H9 (cell line): ENCODE measurements at regions not wholly inside any gene's neighbourhood (a gene's known extent, or its start where the extent isn't known, plus 50 kb on each side); places are given as distances from the start of the nearest gene placed in this dataset.

Experiments used
- DNase-seq: peaks from one replicate; pipeline ENCODE4 v3.0.0-alpha.2; 2017
- H2AFZ ChIP-seq: one replicate; pipeline ENCODE4 v1.6.1; 2013; ENCODE audit warnings: mild to moderate bottlenecking, low read length, control low read depth, moderate library complexity
- H2AK5ac ChIP-seq: 2 replicates; pipeline ENCODE4 v1.6.1; 2013; ENCODE audit warnings: low read length, control low read depth, mixed read lengths; ENCODE audit not compliant: insufficient read length
- H2BK120ac ChIP-seq: one replicate; pipeline ENCODE4 v1.6.1; 2013; ENCODE audit warnings: low read depth, mild to moderate bottlenecking, low read length, control low read depth, inconsistent platforms; ENCODE audit not compliant: poor library complexity, severe bottlenecking
- H2BK12ac ChIP-seq: 2 replicates; pipeline ENCODE4 v1.6.1; 2013; ENCODE audit warnings: low read length, control low read depth, mixed read lengths, low read depth; ENCODE audit not compliant: insufficient read length
- H2BK15ac ChIP-seq: 2 replicates; pipeline ENCODE4 v1.6.1; 2013; ENCODE audit warnings: low read depth, low read length, control low read depth
- H2BK20ac ChIP-seq: one replicate; pipeline ENCODE4 v1.6.1; 2013; ENCODE audit warnings: low read depth, mild to moderate bottlenecking, low read length, control low read depth, inconsistent platforms; ENCODE audit not compliant: poor library complexity, severe bottlenecking
- H2BK5ac ChIP-seq: 2 replicates; pipeline ENCODE4 v1.6.1; 2013; ENCODE audit warnings: low read length, control low read depth, mixed read lengths; ENCODE audit not compliant: insufficient read length
- H3K14ac ChIP-seq: 2 replicates; pipeline ENCODE4 v1.6.1; 2013; ENCODE audit warnings: low read length, control low read depth; ENCODE audit not compliant: insufficient read depth
- H3K18ac ChIP-seq: 2 replicates; pipeline ENCODE4 v1.6.1; 2013; ENCODE audit warnings: low read depth, mild to moderate bottlenecking, mixed read lengths, low read length, control low read depth; ENCODE audit not compliant: insufficient read length
- H3K23ac ChIP-seq: 2 replicates; pipeline ENCODE4 v1.6.1; 2013; ENCODE audit warnings: low read length, control low read depth, mixed read lengths, low read depth; ENCODE audit not compliant: insufficient read length
- H3K23me2 ChIP-seq: 2 replicates; pipeline ENCODE4 v1.6.1; 2013; ENCODE audit warnings: low read depth, mild to moderate bottlenecking, mixed read lengths, low read length, control low read depth; ENCODE audit not compliant: insufficient read length, poor library complexity, severe bottlenecking
- H3K27ac ChIP-seq: 2 replicates; pipeline ENCODE4 v1.5.1; 2013; ENCODE audit warnings: low read length, control low read depth, mixed read lengths, low read depth; ENCODE audit not compliant: insufficient read length
- H3K27me3 ChIP-seq: 2 replicates; pipeline ENCODE4 v1.6.1; 2013; ENCODE audit warnings: low read length, control low read depth, inconsistent platforms; ENCODE audit not compliant: insufficient read depth
- H3K4ac ChIP-seq: 2 replicates; pipeline ENCODE4 v1.6.1; 2013; ENCODE audit warnings: low read depth, mild to moderate bottlenecking, control low read depth, inconsistent platforms, low read length, moderate library complexity
- H3K4me1 ChIP-seq: 2 replicates; pipeline ENCODE4 v1.6.1; 2013; ENCODE audit warnings: low read length, control low read depth, inconsistent platforms; ENCODE audit not compliant: insufficient read depth
- H3K4me2 ChIP-seq: 2 replicates; pipeline ENCODE4 v1.6.1; 2013; ENCODE audit warnings: low read length, control low read depth, mixed read lengths; ENCODE audit not compliant: insufficient read length, insufficient read depth
- H3K56ac ChIP-seq: 2 replicates; pipeline ENCODE4 v1.6.1; 2013; ENCODE audit warnings: low read depth, mild to moderate bottlenecking, mixed read lengths, low read length, control low read depth; ENCODE audit not compliant: insufficient read length
- H3K79me1 ChIP-seq: 2 replicates; pipeline ENCODE4 v1.6.1; 2013; ENCODE audit warnings: low read depth, mild to moderate bottlenecking, moderate library complexity, low read length, control low read depth, inconsistent platforms; ENCODE audit not compliant: insufficient read depth, poor library complexity, severe bottlenecking
- H3K79me2 ChIP-seq: 2 replicates; pipeline ENCODE4 v1.6.1; 2013; ENCODE audit warnings: low read length, control low read depth, inconsistent platforms; ENCODE audit not compliant: insufficient read depth
- H3K9ac ChIP-seq: 2 replicates; pipeline ENCODE4 v1.6.1; 2013; ENCODE audit warnings: low read length, control low read depth, mixed read lengths; ENCODE audit not compliant: insufficient read length; ENCODE audit errors: extremely low read depth
- H3K9me3 ChIP-seq: one replicate; pipeline ENCODE4 v1.6.1; 2013; ENCODE audit warnings: low read depth, low read length, inconsistent platforms; ENCODE audit not compliant: control insufficient read depth
- H3T11ph ChIP-seq: one replicate; pipeline ENCODE4 v1.6.1; 2013; ENCODE audit warnings: mild to moderate bottlenecking, low read length, control low read depth, inconsistent platforms
- H4K20me1 ChIP-seq: one replicate; pipeline ENCODE4 v1.6.1; 2013; ENCODE audit not compliant: control insufficient read depth, insufficient read length, insufficient read depth
- H4K5ac ChIP-seq: 2 replicates; pipeline ENCODE4 v1.6.1; 2013; ENCODE audit warnings: low read depth, mild to moderate bottlenecking, mixed read lengths, low read length, control low read depth; ENCODE audit not compliant: insufficient read length
- H4K8ac ChIP-seq: replicated peaks from 2 replicates; pipeline ENCODE4 v1.6.1; 2013; ENCODE audit warnings: low read length, control low read depth, mixed read lengths, low read depth; ENCODE audit not compliant: insufficient read length
- H4K91ac ChIP-seq: 2 replicates; pipeline ENCODE4 v1.6.1; 2013; ENCODE audit warnings: low read depth, mild to moderate bottlenecking, moderate library complexity, mixed read lengths, low read length, control low read depth; ENCODE audit not compliant: insufficient read length
- H3K27ac Mint-ChIP-seq, 3 experiments: 2 replicates in 2 of 3; 3 replicates in 1 of 3; pipeline ENCODE4 v1.8.0; 2020 to 2021; ENCODE audit warnings: mixed read lengths in 3 of 3, mild to moderate bottlenecking in 1 of 3, moderate library complexity in 1 of 3
- H3K27me3 Mint-ChIP-seq: 2 replicates; pipeline ENCODE4 v1.8.0; 2021; ENCODE audit warnings: low read depth, mild to moderate bottlenecking, moderate library complexity, mixed read lengths
- H3K36me3 Mint-ChIP-seq, 3 experiments: 2 replicates in 2 of 3; 3 replicates in 1 of 3; pipeline ENCODE4 v1.8.0; 2020 to 2021; ENCODE audit warnings: low read depth in 3 of 3, mixed read lengths in 3 of 3; ENCODE audit not compliant: insufficient read depth in 1 of 3
- H3K4me1 Mint-ChIP-seq, 2 experiments: 2 replicates each; pipeline ENCODE4 v1.8.0; 2020; ENCODE audit warnings: mixed read lengths in 2 of 2
- H3K4me3 Mint-ChIP-seq, 2 experiments: 2 replicates in 1 of 2; 3 replicates in 1 of 2; pipeline ENCODE4 v1.8.0; 2020 to 2021; ENCODE audit warnings: mild to moderate bottlenecking in 2 of 2, mixed read lengths in 2 of 2, moderate library complexity in 1 of 2
- H3K9me3 Mint-ChIP-seq, 2 experiments: 2 replicates in 1 of 2; 3 replicates in 1 of 2; pipeline ENCODE4 v1.8.0; 2020; ENCODE audit warnings: mild to moderate bottlenecking in 2 of 2, mixed read lengths in 2 of 2, moderate library complexity in 1 of 2
- WGBS: extraction: QIAGEN DNeasy Blood & Tissue Kit; methylation state at CpG from one replicate; pipeline ENCODE4 v1.1.7; 2013; ENCODE audit warnings: missing lambda C conversion rate, low lambda C conversion rate, mixed read lengths; ENCODE audit not compliant: insufficient read length; ENCODE audit errors: extremely low coverage; 5-methylcytosine and 5-hydroxymethylcytosine counted together
- TF ChIP-seq, protein P1 (sequence below): fragments of 200-600 bp; sonication (generic); conservative IDR thresholded peaks from 3 replicates; pipeline ENCODE4 v1.8.0; 2021; ENCODE audit warnings: antibody characterized with exemption, mild to moderate bottlenecking

DNA sequence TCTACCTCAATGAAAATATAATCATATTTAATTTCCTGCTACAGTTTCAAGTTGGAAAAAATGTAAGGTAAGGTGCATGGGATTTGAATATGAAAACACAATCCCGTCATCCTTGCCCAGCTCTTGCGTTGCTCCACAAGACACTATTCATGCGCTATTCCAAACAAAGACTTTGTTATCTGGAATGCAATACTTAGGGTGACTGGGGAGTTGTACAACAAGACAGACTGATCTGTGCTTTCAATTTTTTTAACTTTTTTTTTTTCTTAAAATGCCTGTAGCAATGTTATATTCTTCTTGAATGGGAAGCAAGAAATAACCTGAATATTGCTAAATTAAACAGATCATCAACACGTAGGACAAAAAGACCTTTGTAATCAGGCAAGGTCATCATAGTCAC lies 1077.2 kb downstream of the TTLL7 start:
- TF ChIP-seq, protein P1, sequence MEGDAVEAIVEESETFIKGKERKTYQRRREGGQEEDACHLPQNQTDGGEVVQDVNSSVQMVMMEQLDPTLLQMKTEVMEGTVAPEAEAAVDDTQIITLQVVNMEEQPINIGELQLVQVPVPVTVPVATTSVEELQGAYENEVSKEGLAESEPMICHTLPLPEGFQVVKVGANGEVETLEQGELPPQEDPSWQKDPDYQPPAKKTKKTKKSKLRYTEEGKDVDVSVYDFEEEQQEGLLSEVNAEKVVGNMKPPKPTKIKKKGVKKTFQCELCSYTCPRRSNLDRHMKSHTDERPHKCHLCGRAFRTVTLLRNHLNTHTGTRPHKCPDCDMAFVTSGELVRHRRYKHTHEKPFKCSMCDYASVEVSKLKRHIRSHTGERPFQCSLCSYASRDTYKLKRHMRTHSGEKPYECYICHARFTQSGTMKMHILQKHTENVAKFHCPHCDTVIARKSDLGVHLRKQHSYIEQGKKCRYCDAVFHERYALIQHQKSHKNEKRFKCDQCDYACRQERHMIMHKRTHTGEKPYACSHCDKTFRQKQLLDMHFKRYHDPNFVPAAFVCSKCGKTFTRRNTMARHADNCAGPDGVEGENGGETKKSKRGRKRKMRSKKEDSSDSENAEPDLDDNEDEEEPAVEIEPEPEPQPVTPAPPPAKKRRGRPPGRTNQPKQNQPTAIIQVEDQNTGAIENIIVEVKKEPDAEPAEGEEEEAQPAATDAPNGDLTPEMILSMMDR: no peak
- H3K4me1 ChIP-seq: no peaks in the 10 kb centered on the region
- no CpG with 5 or more reads among the region's 4 CpGs for WGBS

More for the DNA sequence above, 1077.2 kb downstream of the TTLL7 start:
- Histone ChIP-seq H4K91ac (no peak overlapping the region), H2BK20ac (no peak overlapping the region), H3K56ac (no peak overlapping the region), H3K4me2 (no peak overlapping the region), H3K18ac (no peak overlapping the region), H3K23ac (no peak overlapping the region), H2BK15ac (no peak overlapping the region), H3K79me1 (no peaks in the 10 kb centered on the region), H3K23me2 (no peaks in the 10 kb centered on the region), H2AK5ac (no peak overlapping the region), H4K20me1 (no peaks in the 10 kb centered on the region), H2BK5ac (no peak overlapping the region), H3K27me3 (no peaks in the 10 kb centered on the region), H3K27ac (no peak overlapping the region), H4K5ac (no peak overlapping the region), H2BK12ac (no peak overlapping the region), H2BK120ac (no peak overlapping the region), H3K9me3 (no peaks in the 10 kb centered on the region), H3K79me2 (no peaks in the 10 kb centered on the region), H2AFZ (no peak overlapping the region), H3K14ac (no peak overlapping the region), H3K4ac (no peak overlapping the region), H3T11ph (no peak overlapping the region), H3K9ac (no peak overlapping the region), H4K8ac (no peak overlapping the region)
- Mint-ChIP-seq H3K9me3 (no peaks in the 10 kb centered on the region), H3K36me3 (no peaks in the 10 kb centered on the region), H3K4me3 (no peak overlapping the region), H3K27ac (no peak overlapping the region), H3K27me3 (no peaks in the 10 kb centered on the region), H3K4me1 (peaks cover 7 to 13% of the 10 kb centered on the region in 2 experiments)
- DNase-seq: no peak
